ENCODE measurements at regions not wholly inside any gene's neighbourhood (a gene's known extent, or its start where the extent isn't known, plus 50 kb on each side); places are given as distances from the start of the nearest gene placed in this dataset.

- TF ChIP-seq, protein P1, sequence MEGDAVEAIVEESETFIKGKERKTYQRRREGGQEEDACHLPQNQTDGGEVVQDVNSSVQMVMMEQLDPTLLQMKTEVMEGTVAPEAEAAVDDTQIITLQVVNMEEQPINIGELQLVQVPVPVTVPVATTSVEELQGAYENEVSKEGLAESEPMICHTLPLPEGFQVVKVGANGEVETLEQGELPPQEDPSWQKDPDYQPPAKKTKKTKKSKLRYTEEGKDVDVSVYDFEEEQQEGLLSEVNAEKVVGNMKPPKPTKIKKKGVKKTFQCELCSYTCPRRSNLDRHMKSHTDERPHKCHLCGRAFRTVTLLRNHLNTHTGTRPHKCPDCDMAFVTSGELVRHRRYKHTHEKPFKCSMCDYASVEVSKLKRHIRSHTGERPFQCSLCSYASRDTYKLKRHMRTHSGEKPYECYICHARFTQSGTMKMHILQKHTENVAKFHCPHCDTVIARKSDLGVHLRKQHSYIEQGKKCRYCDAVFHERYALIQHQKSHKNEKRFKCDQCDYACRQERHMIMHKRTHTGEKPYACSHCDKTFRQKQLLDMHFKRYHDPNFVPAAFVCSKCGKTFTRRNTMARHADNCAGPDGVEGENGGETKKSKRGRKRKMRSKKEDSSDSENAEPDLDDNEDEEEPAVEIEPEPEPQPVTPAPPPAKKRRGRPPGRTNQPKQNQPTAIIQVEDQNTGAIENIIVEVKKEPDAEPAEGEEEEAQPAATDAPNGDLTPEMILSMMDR (IDR thresholded peaks at IDR 0.05) = no peak
- TF ChIP-seq POLR2A (IDR thresholded peaks at IDR 0.05) = no peak
Measured at GRCh38 chr5:60386436-60387050, 313.4 kb downstream of the DEPDC1B start.
